MV-4-11 (cell line): ENCODE measurements at regions not wholly inside any gene's neighbourhood (a gene's known extent, or its start where the extent isn't known, plus 50 kb on each side); places are given as distances from the start of the nearest gene placed in this dataset.
A peak's percentile ranks its signal among the peaks of the same experiment; 100 is the strongest.
"Not testable (repeated sequence)": the region's sequence is repeated elsewhere in the genome, so short reads cannot be mapped to it uniquely, and the experiment has no call there.

ENCODE experiments used
- DNase-seq: peaks from one replicate; lab custom pipeline; 2025; lab: John Stamatoyannopoulos, UW

- no peak for DNase-seq
Observed at GRCh38 chr13:62524498-62524897, 1108.8 kb upstream of the PCDH20 start.

GRCh38 chr13:62524061-62524460, 1108.4 kb upstream of the PCDH20 start:
- DNase-seq = no peak

- DNase-seq = peak; percentile 26
Observed at GRCh38 chr13:62512194-62513141, 1096.8 kb upstream of the PCDH20 start.

GRCh38 chr13:62510906-62511655, 1095.4 kb upstream of the PCDH20 start:
- DNase-seq = no peak

- no peak for DNase-seq
Observed at GRCh38 chr13:62502588-62502987, 1086.9 kb upstream of the PCDH20 start.

GRCh38 chr13:62489731-62490130, 1074.1 kb upstream of the PCDH20 start:
- no peak for DNase-seq

- DNase-seq = no peak
Observed at GRCh38 chr13:62483774-62484173, 1068.1 kb upstream of the PCDH20 start.

GRCh38 chr13:62482351-62482750, 1066.7 kb upstream of the PCDH20 start:
- no peak for DNase-seq

GRCh38 chr13:62473944-62474237, 1058.2 kb upstream of the PCDH20 start:
- no peak for DNase-seq

- DNase-seq = no peak
Observed at GRCh38 chr13:62473190-62473943, 1057.7 kb upstream of the PCDH20 start.

GRCh38 chr13:62453761-62454160, 1038.1 kb upstream of the PCDH20 start:
- DNase-seq = no peak

GRCh38 chr13:62450759-62451158, 1035.1 kb upstream of the PCDH20 start:
- DNase-seq = no peak

- DNase-seq = not testable (repeated sequence)
Observed at GRCh38 chr13:62447771-62448382, 1032.2 kb upstream of the PCDH20 start.

- DNase-seq = no peak
Observed at GRCh38 chr13:62444805-62445204, 1029.2 kb upstream of the PCDH20 start.

- no peak for DNase-seq
Observed at GRCh38 chr13:62434081-62434480, 1018.4 kb upstream of the PCDH20 start.

GRCh38 chr13:62433660-62434059, 1018.0 kb upstream of the PCDH20 start:
- DNase-seq = peak; percentile 1

- DNase-seq = no peak
Observed at GRCh38 chr13:62432906-62433305, 1017.3 kb upstream of the PCDH20 start.

GRCh38 chr13:62432295-62432694, 1016.6 kb upstream of the PCDH20 start:
- no peak for DNase-seq

- no peak for DNase-seq
Observed at GRCh38 chr13:62431852-62432251, 1016.2 kb upstream of the PCDH20 start.

GRCh38 chr13:62418872-62419271, 1003.2 kb upstream of the PCDH20 start:
- no peak for DNase-seq

- DNase-seq = no peak
Observed at GRCh38 chr13:62418376-62418775, 1002.7 kb upstream of the PCDH20 start.

GRCh38 chr13:62407871-62408270, 992.2 kb upstream of the PCDH20 start:
- DNase-seq = no peak
